HAP-1 (cell line): ENCODE measurements at regions not wholly inside any gene's neighbourhood (a gene's known extent, or its start where the extent isn't known, plus 50 kb on each side); places are given as distances from the start of the nearest gene placed in this dataset.
A peak's percentile ranks its signal among the peaks of the same experiment; 100 is the strongest.

Source experiments
- DNase-seq, 2 experiments: peaks; one replicate each; pipeline ENCODE4 v3.0.0-alpha.2; 2016 to 2020; ENCODE audit warnings: low spot score in 2 of 2
- H3K27me3 ChIP-seq: fragments of 250-450 bp; sonication (Bioruptor Pico); 2 replicates; pipeline ENCODE4 v1.5.1; 2020; ENCODE audit warnings: low read depth, mild to moderate bottlenecking, moderate library complexity
- H3K36me3 ChIP-seq: fragments of 250-450 bp; sonication (Bioruptor Pico); replicated peaks from 2 replicates; pipeline ENCODE4 v1.5.1; 2020; ENCODE audit warnings: mild to moderate bottlenecking
- H3K4me1 ChIP-seq: fragments of 250-450 bp; sonication (Bioruptor Pico); 2 replicates; pipeline ENCODE4 v1.5.1; 2020; ENCODE audit warnings: mild to moderate bottlenecking
- H3K4me3 ChIP-seq: fragments of 250-450 bp; sonication (Bioruptor Pico); 2 replicates; pipeline ENCODE4 v1.5.1; 2020; ENCODE audit warnings: mild to moderate bottlenecking, moderate library complexity
- H3K9me3 ChIP-seq: fragments of 250-450 bp; sonication (Bioruptor Pico); 2 replicates; pipeline ENCODE4 v1.5.1; 2020; ENCODE audit warnings: mild to moderate bottlenecking, moderate library complexity
- in situ Hi-C: fragments of 300-500 bp; cut with MboI; formaldehyde crosslinking; loops from 3 replicates; pipeline ENCODE4 v1.14.3; 2020; ENCODE audit warnings: low sequenced_read_pairs, inconsistent platforms, mixed read lengths

- Histone ChIP-seq H3K27me3 (no peaks in the 10 kb centered on the region), H3K36me3 (no peaks in the 10 kb centered on the region), H3K9me3 (no peaks in the 10 kb centered on the region), H3K4me3 (no peak overlapping the region), H3K4me1 (no peaks in the 10 kb centered on the region)
- no peak for DNase-seq
- in situ Hi-C loops: no loop called here
Observed at GRCh38 chrX:78213331-78213730, 73.9 kb upstream of the TAF9B start.

- no peaks in the 10 kb centered on the region for H3K4me1 ChIP-seq
- no peak overlapping the region for H3K4me3 ChIP-seq
- no peaks in the 10 kb centered on the region for H3K27me3 ChIP-seq
- in situ Hi-C loops: no loop called here
- H3K9me3 ChIP-seq: no peaks in the 10 kb centered on the region
- no peaks in the 10 kb centered on the region for H3K36me3 ChIP-seq
- peak; percentile 15 to 26 for DNase-seq
Observed at GRCh38 chrX:78199851-78200250, 60.4 kb upstream of the TAF9B start.
